ENCODE measurements at regions not wholly inside any gene's neighbourhood (a gene's known extent, or its start where the extent isn't known, plus 50 kb on each side); places are given as distances from the start of the nearest gene placed in this dataset.

DNA sequence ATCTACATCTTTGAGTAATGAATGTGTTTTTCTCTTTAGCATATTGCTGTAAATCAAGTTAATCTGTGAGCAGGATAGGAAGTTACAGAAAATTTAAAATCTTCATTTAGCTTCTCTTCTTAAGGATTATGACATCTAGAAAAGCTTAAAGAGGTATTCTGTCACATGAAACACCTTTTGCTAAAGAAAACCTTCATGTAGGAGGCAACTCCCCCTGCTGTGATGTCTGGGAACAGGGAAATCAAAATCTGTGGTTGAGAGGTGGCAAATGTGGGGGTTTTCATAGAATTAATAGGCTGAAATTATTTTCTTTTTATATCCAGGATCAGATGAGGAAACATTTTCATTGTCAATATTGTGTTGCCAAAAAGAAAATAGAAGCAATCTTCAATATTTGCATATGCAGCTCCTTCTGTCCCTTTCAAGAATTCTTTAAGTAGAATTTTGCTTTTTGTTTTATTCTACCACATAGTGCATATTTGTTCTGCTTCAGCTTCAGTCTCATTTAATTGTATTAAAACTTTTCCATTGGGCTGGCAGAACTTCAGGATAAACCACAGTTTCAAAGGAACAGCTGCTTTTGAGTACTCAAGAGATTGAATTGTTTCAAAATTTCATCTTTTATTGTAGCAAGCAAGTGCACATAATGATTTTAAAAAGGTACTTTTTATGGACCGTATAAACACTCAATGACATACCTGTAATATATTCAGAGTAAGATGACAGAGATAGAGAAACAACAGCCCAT is 128.4 kb downstream of the RAP2B start:
- TF ChIP-seq, protein P1, sequence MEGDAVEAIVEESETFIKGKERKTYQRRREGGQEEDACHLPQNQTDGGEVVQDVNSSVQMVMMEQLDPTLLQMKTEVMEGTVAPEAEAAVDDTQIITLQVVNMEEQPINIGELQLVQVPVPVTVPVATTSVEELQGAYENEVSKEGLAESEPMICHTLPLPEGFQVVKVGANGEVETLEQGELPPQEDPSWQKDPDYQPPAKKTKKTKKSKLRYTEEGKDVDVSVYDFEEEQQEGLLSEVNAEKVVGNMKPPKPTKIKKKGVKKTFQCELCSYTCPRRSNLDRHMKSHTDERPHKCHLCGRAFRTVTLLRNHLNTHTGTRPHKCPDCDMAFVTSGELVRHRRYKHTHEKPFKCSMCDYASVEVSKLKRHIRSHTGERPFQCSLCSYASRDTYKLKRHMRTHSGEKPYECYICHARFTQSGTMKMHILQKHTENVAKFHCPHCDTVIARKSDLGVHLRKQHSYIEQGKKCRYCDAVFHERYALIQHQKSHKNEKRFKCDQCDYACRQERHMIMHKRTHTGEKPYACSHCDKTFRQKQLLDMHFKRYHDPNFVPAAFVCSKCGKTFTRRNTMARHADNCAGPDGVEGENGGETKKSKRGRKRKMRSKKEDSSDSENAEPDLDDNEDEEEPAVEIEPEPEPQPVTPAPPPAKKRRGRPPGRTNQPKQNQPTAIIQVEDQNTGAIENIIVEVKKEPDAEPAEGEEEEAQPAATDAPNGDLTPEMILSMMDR (conservative IDR thresholded peaks at IDR 0.05; ENCODE audit: low read length), result no peak
- TF ChIP-seq EZH2phosphoT487 (IDR thresholded peaks at IDR 0.05; ENCODE audit: borderline replicate concordance, low read depth, low read length), result no peak
